ENCODE measurements at regions not wholly inside any gene's neighbourhood (a gene's known extent, or its start where the extent isn't known, plus 50 kb on each side); places are given as distances from the start of the nearest gene placed in this dataset.

- DNase-seq (ENCODE audit: low read depth, low spot score) (no peak), FAIRE-seq (no peak)
- no peaks in the 10 kb centered on the region for H3K9me3 ChIP-seq (ENCODE audit: control insufficient read depth, low read depth, low read length)
- H4K20me1 ChIP-seq (ENCODE audit: control insufficient read depth, extremely low read depth, insufficient read depth, low read length), result no peaks in the 10 kb centered on the region
- no peak overlapping the region for H3K9ac ChIP-seq (ENCODE audit: control insufficient read depth, extremely low read depth, insufficient read depth, low read length)
- dilution Hi-C loops (cut with MboI; ENCODE audit: extremely low pct_ligation_motif_present, low sequenced_read_pairs), result no loop called here
- no peaks in the 10 kb centered on the region for H3K79me2 ChIP-seq (ENCODE audit: control insufficient read depth, insufficient read depth, low read length)
- H3K27me3 ChIP-seq (ENCODE audit: control insufficient read depth, extremely low read depth, insufficient read depth, low read length), result no peaks in the 10 kb centered on the region
- TF ChIP-seq, protein P1, sequence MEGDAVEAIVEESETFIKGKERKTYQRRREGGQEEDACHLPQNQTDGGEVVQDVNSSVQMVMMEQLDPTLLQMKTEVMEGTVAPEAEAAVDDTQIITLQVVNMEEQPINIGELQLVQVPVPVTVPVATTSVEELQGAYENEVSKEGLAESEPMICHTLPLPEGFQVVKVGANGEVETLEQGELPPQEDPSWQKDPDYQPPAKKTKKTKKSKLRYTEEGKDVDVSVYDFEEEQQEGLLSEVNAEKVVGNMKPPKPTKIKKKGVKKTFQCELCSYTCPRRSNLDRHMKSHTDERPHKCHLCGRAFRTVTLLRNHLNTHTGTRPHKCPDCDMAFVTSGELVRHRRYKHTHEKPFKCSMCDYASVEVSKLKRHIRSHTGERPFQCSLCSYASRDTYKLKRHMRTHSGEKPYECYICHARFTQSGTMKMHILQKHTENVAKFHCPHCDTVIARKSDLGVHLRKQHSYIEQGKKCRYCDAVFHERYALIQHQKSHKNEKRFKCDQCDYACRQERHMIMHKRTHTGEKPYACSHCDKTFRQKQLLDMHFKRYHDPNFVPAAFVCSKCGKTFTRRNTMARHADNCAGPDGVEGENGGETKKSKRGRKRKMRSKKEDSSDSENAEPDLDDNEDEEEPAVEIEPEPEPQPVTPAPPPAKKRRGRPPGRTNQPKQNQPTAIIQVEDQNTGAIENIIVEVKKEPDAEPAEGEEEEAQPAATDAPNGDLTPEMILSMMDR (optimal IDR thresholded peaks at IDR 0.05 in 1 of 3, IDR thresholded peaks at IDR 0.05 in 1 of 3, conservative IDR thresholded peaks at IDR 0.05 in 1 of 3; ENCODE audit: extremely low read depth in 1 of 3, insufficient read depth in 2 of 3, low read length in 3 of 3), result no peak
- TF ChIP-seq EZH2 (IDR thresholded peaks at IDR 0.05; ENCODE audit: low read length), result no peak
- H3K4me2 ChIP-seq (ENCODE audit: control insufficient read depth, extremely low read depth, insufficient read depth, low read depth, low read length), result no peak overlapping the region
- no peaks in the 10 kb centered on the region for H3K36me3 ChIP-seq (ENCODE audit: control insufficient read depth in 2 of 2, extremely low read depth in 1 of 2, insufficient read depth in 2 of 2, low read length in 2 of 2)
- H2AFZ ChIP-seq (ENCODE audit: control insufficient read depth, low read length), result no peak overlapping the region
- no peak overlapping the region for H3K4me3 ChIP-seq (ENCODE audit: control insufficient read depth in 2 of 3, extremely low read depth in 1 of 3, insufficient read depth in 2 of 3, low read depth in 1 of 3, low read length in 3 of 3)
- peaks cover 6% of the 10 kb centered on the region for H3K4me1 ChIP-seq (ENCODE audit: control insufficient read depth, extremely low read depth, insufficient read depth, low read length)
- H3K9me1 ChIP-seq (ENCODE audit: control insufficient read depth, extremely low read depth, insufficient read depth, low read length), result no peaks in the 10 kb centered on the region
- no peak overlapping the region for H3K27ac ChIP-seq (ENCODE audit: control insufficient read depth, insufficient read depth, low read length)
Observed at GRCh38 chr1:99170516-99170915, 93.8 kb upstream of the PLPPR4 start.

DNA sequence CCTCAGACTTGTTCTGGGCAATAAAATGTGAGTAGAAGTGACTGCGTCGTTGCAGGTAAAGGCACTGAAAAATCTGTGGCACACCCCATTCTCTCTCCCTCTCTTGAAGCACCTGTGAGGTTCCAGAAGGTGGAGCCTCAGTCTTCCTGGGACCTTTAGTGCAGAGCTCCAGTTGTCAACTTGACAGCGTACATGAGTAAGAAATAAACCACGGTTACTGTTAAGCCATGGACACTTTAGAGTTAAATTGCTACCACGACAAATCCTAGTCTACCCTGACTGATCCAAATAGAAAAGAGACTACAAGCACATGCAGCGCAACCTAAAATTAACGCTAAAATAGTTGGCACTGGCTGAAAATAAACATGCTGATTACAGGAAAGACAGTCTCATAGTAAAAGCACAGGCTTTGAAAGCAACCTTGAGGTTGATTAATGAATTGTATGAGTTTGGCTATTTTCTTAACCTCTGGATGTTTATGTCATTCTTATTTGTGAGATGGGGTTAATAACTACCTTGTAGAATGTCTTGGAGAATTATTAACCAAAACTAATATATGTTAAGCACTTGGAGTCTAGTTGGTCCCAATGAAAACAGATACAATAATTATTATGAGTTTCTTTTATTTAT, 93.0 kb upstream of the PLPPR4 start:
- dilution Hi-C loops (cut with MboI; ENCODE audit: extremely low pct_ligation_motif_present, low sequenced_read_pairs), result no loop called here
- H3K4me1 ChIP-seq (ENCODE audit: control insufficient read depth, extremely low read depth, insufficient read depth, low read length), result peaks cover 6% of the 10 kb centered on the region
- DNase-seq (ENCODE audit: low read depth, low spot score) (no peak), FAIRE-seq (no peak)
- H3K27ac ChIP-seq (ENCODE audit: control insufficient read depth, insufficient read depth, low read length), result no peak overlapping the region
- H3K36me3 ChIP-seq (ENCODE audit: control insufficient read depth in 2 of 2, extremely low read depth in 1 of 2, insufficient read depth in 2 of 2, low read length in 2 of 2), result no peaks in the 10 kb centered on the region
- TF ChIP-seq, protein P1 (optimal IDR thresholded peaks at IDR 0.05 in 1 of 3, IDR thresholded peaks at IDR 0.05 in 1 of 3, conservative IDR thresholded peaks at IDR 0.05 in 1 of 3; ENCODE audit: extremely low read depth in 1 of 3, insufficient read depth in 2 of 3, low read length in 3 of 3), result no peak
- TF ChIP-seq EZH2 (IDR thresholded peaks at IDR 0.05; ENCODE audit: low read length), result no peak
- H3K27me3 ChIP-seq (ENCODE audit: control insufficient read depth, extremely low read depth, insufficient read depth, low read length), result no peaks in the 10 kb centered on the region
- no peaks in the 10 kb centered on the region for H3K79me2 ChIP-seq (ENCODE audit: control insufficient read depth, insufficient read depth, low read length)
- no peak overlapping the region for H3K4me3 ChIP-seq (ENCODE audit: control insufficient read depth in 2 of 3, extremely low read depth in 1 of 3, insufficient read depth in 2 of 3, low read depth in 1 of 3, low read length in 3 of 3)
- no peak overlapping the region for H3K9ac ChIP-seq (ENCODE audit: control insufficient read depth, extremely low read depth, insufficient read depth, low read length)
- H2AFZ ChIP-seq (ENCODE audit: control insufficient read depth, low read length), result no peak overlapping the region
- H3K9me3 ChIP-seq (ENCODE audit: control insufficient read depth, low read depth, low read length), result no peaks in the 10 kb centered on the region
- H3K9me1 ChIP-seq (ENCODE audit: control insufficient read depth, extremely low read depth, insufficient read depth, low read length), result no peaks in the 10 kb centered on the region
- H4K20me1 ChIP-seq (ENCODE audit: control insufficient read depth, extremely low read depth, insufficient read depth, low read length), result no peaks in the 10 kb centered on the region
- H3K4me2 ChIP-seq (ENCODE audit: control insufficient read depth, extremely low read depth, insufficient read depth, low read depth, low read length), result no peak overlapping the region
